SK-N-SH (cell line): ENCODE measurements at regions not wholly inside any gene's neighbourhood (a gene's known extent, or its start where the extent isn't known, plus 50 kb on each side); places are given as distances from the start of the nearest gene placed in this dataset.
"Not testable (repeated sequence)": the region's sequence is repeated elsewhere in the genome, so short reads cannot be mapped to it uniquely, and the experiment has no call there.

Source experiments
- CTCF ChIA-PET: fragments of 300-600, 350-600 bp; formaldehyde crosslinking; extraction: SDS; loops from one replicate; lab custom pipeline; 2021; lab: Yijun Ruan, JAX
- POLR2A ChIA-PET: fragments of 350-600 bp; sonication (Branson Sonifier 250); formaldehyde crosslinking; extraction: SDS; loops from one replicate; lab custom pipeline; 2020; ENCODE audit warnings: antibody characterized with exemption, inconsistent platforms; lab: Yijun Ruan, JAX
- DNase-seq: peaks from one replicate; pipeline ENCODE4 v3.0.0; 2012
- H2AFZ ChIP-seq: fragments of 200-600 bp; sonication (generic); 2 replicates; pipeline ENCODE4 v1.8.1; 2016; ENCODE audit warnings: antibody characterized with exemption, mild to moderate bottlenecking, low read depth
- H3F3A ChIP-seq: fragments of 200-600 bp; sonication (generic); replicated peaks from 2 replicates; pipeline ENCODE3; 2016; ENCODE audit warnings: antibody characterized with exemption, mild to moderate bottlenecking; ENCODE audit not compliant: insufficient read depth
- H3K27ac ChIP-seq, 2 experiments: fragments of 200-500 bp in 1 of 2; fragments of 200-600 bp in 1 of 2; sonication (Bioruptor generic) in 1 of 2; sonication (generic), shearing (Covaris generic) in 1 of 2; 2 replicates each; pipeline versions ENCODE4 v1.5.1 to v1.6.1; 2014 to 2016; ENCODE audit warnings: low read depth in 2 of 2, inconsistent platforms in 1 of 2, low read length in 1 of 2, mild to moderate bottlenecking in 1 of 2, mixed read lengths in 1 of 2
- H3K27me3 ChIP-seq: fragments of 200-600 bp; sonication (generic), shearing (Covaris generic); 2 replicates; pipeline ENCODE4 v1.6.1; 2016; ENCODE audit warnings: mixed run types; ENCODE audit not compliant: insufficient read depth
- H3K36me3 ChIP-seq, 2 experiments: fragments of 200-500 bp in 1 of 2; fragments of 200-600 bp in 1 of 2; sonication (Bioruptor generic) in 1 of 2; sonication (generic) in 1 of 2; replicated peaks in 1 of 2; 2 replicates each; pipeline versions ENCODE3 to v1.5.1; 2014 to 2016; ENCODE audit warnings: low read length in 1 of 2, mild to moderate bottlenecking in 1 of 2; ENCODE audit not compliant: insufficient read depth in 2 of 2, control insufficient read depth in 1 of 2
- H3K4me1 ChIP-seq, 2 experiments: fragments of 200-500 bp in 1 of 2; fragments of 200-600 bp in 1 of 2; sonication (Bioruptor generic) in 1 of 2; sonication (generic), shearing (Covaris generic) in 1 of 2; 2 replicates each; pipeline versions ENCODE4 v1.5.1 to v1.6.1; 2014 to 2016; ENCODE audit warnings: low read depth in 1 of 2, low read length in 1 of 2, mixed run types in 1 of 2; ENCODE audit not compliant: insufficient read depth in 2 of 2, control insufficient read depth in 1 of 2
- H3K4me2 ChIP-seq: fragments of 200-600 bp; sonication (generic), shearing (Covaris generic); 2 replicates; pipeline ENCODE4 v1.6.1; 2017; ENCODE audit warnings: mixed run types
- H3K4me3 ChIP-seq, 2 experiments: fragments of 200-500 bp in 1 of 2; fragments of 200-600 bp in 1 of 2; sonication (Bioruptor generic) in 1 of 2; sonication (generic), shearing (Covaris generic) in 1 of 2; 2 replicates each; pipeline versions ENCODE4 v1.5.1 to v1.8.1; 2014 to 2016; ENCODE audit warnings: low read depth in 2 of 2, inconsistent platforms in 1 of 2, low read length in 1 of 2, mild to moderate bottlenecking in 1 of 2, mixed read lengths in 1 of 2, moderate library complexity in 1 of 2
- H3K79me2 ChIP-seq: fragments of 200-600 bp; sonication (generic); 2 replicates; pipeline ENCODE4 v1.8.1; 2017; ENCODE audit warnings: mild to moderate bottlenecking; ENCODE audit not compliant: insufficient read depth
- H3K9ac ChIP-seq: fragments of 200-600 bp; sonication (generic); 2 replicates; pipeline ENCODE4 v1.6.1; 2017; ENCODE audit warnings: mixed run types
- H3K9me2 ChIP-seq: fragments of 200-600 bp; sonication (generic); 2 replicates; pipeline ENCODE4 v1.6.1; 2017; ENCODE audit warnings: mixed run types
- H3K9me3 ChIP-seq: fragments of 200-600 bp; sonication (generic); 2 replicates; pipeline ENCODE4 v1.6.1; 2017; ENCODE audit warnings: mixed run types, mild to moderate bottlenecking, moderate library complexity
- H4K20me1 ChIP-seq: fragments of 200-600 bp; sonication (generic); 2 replicates; pipeline ENCODE4 v1.6.1; 2017; ENCODE audit warnings: mild to moderate bottlenecking, mixed run types; ENCODE audit not compliant: insufficient read depth
- ELF1 ChIP-seq: IDR thresholded peaks from 2 replicates; pipeline ENCODE4 v1.4.0; 2012
- EZH2phosphoT487 ChIP-seq: fragments of 200-600 bp; sonication (generic); IDR thresholded peaks from 2 replicates; pipeline ENCODE4 v1.6.1; 2017; ENCODE audit warnings: low read depth, mixed run types, mild to moderate bottlenecking, antibody characterized with exemption, moderate library complexity, borderline replicate concordance
- FOSL2 ChIP-seq: IDR thresholded peaks from 2 replicates; pipeline ENCODE4 v1.4.0; 2012; ENCODE audit warnings: low read depth, mild to moderate bottlenecking, moderate library complexity, borderline replicate concordance
- FOXM1 ChIP-seq: IDR thresholded peaks from 2 replicates; pipeline ENCODE4 v1.4.0; 2012; ENCODE audit warnings: low read depth, mild to moderate bottlenecking
- IRF3 ChIP-seq: fragments of 150-350 bp; IDR thresholded peaks from 2 replicates; pipeline ENCODE4 v1.6.1; 2016; ENCODE audit warnings: mild to moderate bottlenecking, low read depth, low read length
- JUND ChIP-seq: IDR thresholded peaks from 2 replicates; pipeline ENCODE4 v1.4.0; 2012
- MEF2A ChIP-seq: IDR thresholded peaks from 2 replicates; pipeline ENCODE4 v1.4.0; 2012; ENCODE audit warnings: low read depth, borderline replicate concordance
- NFIC ChIP-seq: IDR thresholded peaks from 2 replicates; pipeline ENCODE4 v1.4.0; 2012; ENCODE audit warnings: borderline replicate concordance
- POLR2AphosphoS5 ChIP-seq: IDR thresholded peaks from 2 replicates; pipeline ENCODE4 v1.6.1; 2012; ENCODE audit warnings: low read depth, low read length
- REST ChIP-seq: IDR thresholded peaks from 2 replicates; pipeline ENCODE4 v1.6.1; 2012; ENCODE audit warnings: mild to moderate bottlenecking, low read depth, low read length, moderate library complexity
- RFX5 ChIP-seq: IDR thresholded peaks from 2 replicates; pipeline ENCODE4 v1.6.1; 2012; ENCODE audit warnings: mild to moderate bottlenecking, improper control_type of control experiment, low read length
- RXRA ChIP-seq: IDR thresholded peaks from 2 replicates; pipeline ENCODE4 v1.4.0; 2012; ENCODE audit warnings: low read depth, mild to moderate bottlenecking, borderline replicate concordance
- SIN3A ChIP-seq: IDR thresholded peaks from 2 replicates; pipeline ENCODE4 v1.6.1; 2012; ENCODE audit warnings: low read depth, mild to moderate bottlenecking, low read length, moderate library complexity, borderline replicate concordance
- TAF1 ChIP-seq: IDR thresholded peaks from 2 replicates; pipeline ENCODE4 v1.6.1; 2012; ENCODE audit warnings: low read depth, mild to moderate bottlenecking, low read length, moderate library complexity, borderline replicate concordance
- TCF12 ChIP-seq: IDR thresholded peaks from 2 replicates; pipeline ENCODE4 v1.4.0; 2012
- TEAD4 ChIP-seq: IDR thresholded peaks from 2 replicates; pipeline ENCODE4 v1.4.0; 2012; ENCODE audit warnings: mild to moderate bottlenecking, borderline replicate concordance; ENCODE audit not compliant: insufficient read depth
- WGBS: methylation state at CpG from one replicate; pipeline ENCODE4 v1.1.6; 2017; ENCODE audit warnings: low lambda C conversion rate; 5-methylcytosine and 5-hydroxymethylcytosine counted together

- TF ChIP-seq REST (no peak), TAF1 (no peak), RFX5 (no peak), IRF3 (no peak), NFIC (no peak), SIN3A (no peak), ELF1 (no peak)
These were observed 134.5 kb downstream of the MED10 start (continued) for GRCh38 chr5:6243706-6244338.

- H3K79me2 ChIP-seq, CTCF ChIA-PET, H3K9ac ChIP-seq, H3K4me1 ChIP-seq, H3F3A ChIP-seq, H3K36me3 ChIP-seq, H3K4me2 ChIP-seq, H2AFZ ChIP-seq, DNase-seq, H3K9me3 ChIP-seq, H4K20me1 ChIP-seq, POLR2A ChIA-PET, H3K27me3 ChIP-seq, H3K27ac ChIP-seq, H3K9me2 ChIP-seq, H3K4me3 ChIP-seq: not testable (repeated sequence)
These were observed 137.3 kb downstream of the MED10 start for GRCh38 chr5:6241056-6241455.

GRCh38 chr5:6236858-6237481 is 141.4 kb downstream of the MED10 start:
- no peaks in the 10 kb centered on the region for H3K9me2 ChIP-seq
- TF ChIP-seq MEF2A = no peak
- no peak for TF ChIP-seq JUND
- no peak for TF ChIP-seq POLR2AphosphoS5
- TF ChIP-seq TEAD4 = no peak
- no peak for TF ChIP-seq FOSL2
- TF ChIP-seq FOXM1 = no peak
- no peak for TF ChIP-seq TCF12
- TF ChIP-seq RXRA = no peak
- no peak for TF ChIP-seq EZH2phosphoT487
- no peak for TF ChIP-seq TAF1
- CTCF ChIA-PET = interaction anchor here (0.7 kb wide), 1 partner anchor 35 kb away, joined by 3 read pairs; no protein-coding TSS in a partner anchor
- no peak overlapping the region for H3K4me3 ChIP-seq
- peaks cover 3% of the 10 kb centered on the region; the same call in 1 of the 2 replicates for H3K9me3 ChIP-seq
- POLR2A ChIA-PET = no interaction called here
- no peaks in the 10 kb centered on the region for H3F3A ChIP-seq
- no peak overlapping the region for H3K9ac ChIP-seq
- DNase-seq = no peak
- 39% methylated on average over 8 of the region's 8 CpGs for WGBS
- H3K27me3 ChIP-seq = no peaks in the 10 kb centered on the region
- no peaks in the 10 kb centered on the region for H3K79me2 ChIP-seq
- H3K4me1 ChIP-seq = peaks cover 0 to 3% of the 10 kb centered on the region in 2 experiments; a peak in 1 of 4 replicates
- H3K4me2 ChIP-seq = no peak overlapping the region
- H2AFZ ChIP-seq = no peak overlapping the region
- H3K27ac ChIP-seq = no peak overlapping the region
- no peaks in the 10 kb centered on the region for H3K36me3 ChIP-seq
- H4K20me1 ChIP-seq = no peaks in the 10 kb centered on the region
